Nephron progenitor cell (in vitro differentiated cells): ENCODE measurements at regions not wholly inside any gene's neighbourhood (a gene's known extent, or its start where the extent isn't known, plus 50 kb on each side); places are given as distances from the start of the nearest gene placed in this dataset.
A peak's percentile ranks its signal among the peaks of the same experiment; 100 is the strongest.
"Not testable (repeated sequence)": the region's sequence is repeated elsewhere in the genome, so short reads cannot be mapped to it uniquely, and the experiment has no call there.

Experiments used
- DNase-seq: peaks from one replicate; pipeline ENCODE4 v3.0.0; 2021
- H3K27ac Mint-ChIP-seq: 2 replicates; pipeline ENCODE4 v1.8.0; 2021; ENCODE audit warnings: mild to moderate bottlenecking, moderate library complexity, mixed read lengths
- H3K27me3 Mint-ChIP-seq: 2 replicates; pipeline ENCODE4 v1.8.0; 2021; ENCODE audit warnings: mild to moderate bottlenecking, low read depth, mixed read lengths; ENCODE audit not compliant: poor library complexity
- H3K36me3 Mint-ChIP-seq: 2 replicates; pipeline ENCODE4 v1.8.0; 2021; ENCODE audit warnings: low read depth, mixed read lengths
- H3K4me1 Mint-ChIP-seq: 2 replicates; pipeline ENCODE4 v1.8.0; 2021; ENCODE audit warnings: mixed read lengths
- H3K4me3 Mint-ChIP-seq: 2 replicates; pipeline ENCODE4 v1.8.0; 2021; ENCODE audit warnings: mild to moderate bottlenecking, moderate library complexity, mixed read lengths
- H3K9me3 Mint-ChIP-seq: 2 replicates; pipeline ENCODE4 v1.8.0; 2021; ENCODE audit warnings: mild to moderate bottlenecking, moderate library complexity, mixed read lengths
- CTCF ChIP-seq: fragments of 200-600 bp; sonication (generic); IDR thresholded peaks from 2 replicates; pipeline ENCODE4 v1.5.0; 2021; ENCODE audit warnings: antibody characterized with exemption

- H3K36me3 Mint-ChIP-seq: no peaks in the 10 kb centered on the region
- no peaks in the 10 kb centered on the region for H3K9me3 Mint-ChIP-seq
- DNase-seq: no peak
- H3K27ac Mint-ChIP-seq: no peak overlapping the region
- H3K4me3 Mint-ChIP-seq: no peak overlapping the region
- H3K27me3 Mint-ChIP-seq: peaks cover 9% of the 10 kb centered on the region
- H3K4me1 Mint-ChIP-seq: peaks cover 17% of the 10 kb centered on the region
- TF ChIP-seq CTCF: no peak
Measured at GRCh38 chr5:36390640-36391039, 88.9 kb upstream of the RANBP3L start.

- Mint-ChIP-seq H3K27me3 (peaks cover 9% of the 10 kb centered on the region), H3K36me3 (no peaks in the 10 kb centered on the region), H3K27ac (no peak overlapping the region), H3K4me1 (peaks cover 31% of the 10 kb centered on the region), H3K4me3 (no peak overlapping the region), H3K9me3 (no peaks in the 10 kb centered on the region)
- DNase-seq: no peak
- no peak for TF ChIP-seq CTCF
Measured at GRCh38 chr5:36392186-36392585, 90.5 kb upstream of the RANBP3L start.

GRCh38 chr5:36392818-36393217 lies 91.1 kb upstream of the RANBP3L start:
- Mint-ChIP-seq H3K36me3 (no peaks in the 10 kb centered on the region), H3K4me3 (no peak overlapping the region), H3K27me3 (peaks cover 9% of the 10 kb centered on the region), H3K9me3 (no peaks in the 10 kb centered on the region), H3K27ac (no peak overlapping the region), H3K4me1 (peaks cover 35% of the 10 kb centered on the region)
- TF ChIP-seq CTCF: no peak
- DNase-seq: no peak

- peaks cover 9% of the 10 kb centered on the region for H3K27me3 Mint-ChIP-seq
- no peak overlapping the region for H3K4me3 Mint-ChIP-seq
- no peak overlapping the region for H3K27ac Mint-ChIP-seq
- H3K36me3 Mint-ChIP-seq: no peaks in the 10 kb centered on the region
- peaks cover 35% of the 10 kb centered on the region for H3K4me1 Mint-ChIP-seq
- no peaks in the 10 kb centered on the region for H3K9me3 Mint-ChIP-seq
- DNase-seq: no peak
- TF ChIP-seq CTCF: no peak
Measured at GRCh38 chr5:36393656-36394428, 92.1 kb upstream of the RANBP3L start.

GRCh38 chr5:36395260-36395659 lies 93.6 kb upstream of the RANBP3L start:
- no peak overlapping the region for H3K27ac Mint-ChIP-seq

GRCh38 chr5:36395947-36396346 lies 94.2 kb upstream of the RANBP3L start:
- Mint-ChIP-seq H3K27ac (peak overlapping the region; percentile 57), H3K4me1 (peaks cover 30% of the 10 kb centered on the region)
- not testable (repeated sequence) for H3K9me3 Mint-ChIP-seq, DNase-seq, H3K36me3 Mint-ChIP-seq, H3K4me3 Mint-ChIP-seq, H3K27me3 Mint-ChIP-seq

More at GRCh38 chr5:36395260-36395659, 93.6 kb upstream of the RANBP3L start:
- Mint-ChIP-seq H3K4me1 (peaks cover 30% of the 10 kb centered on the region), H3K9me3 (no peaks in the 10 kb centered on the region), H3K36me3 (no peaks in the 10 kb centered on the region), H3K27me3 (peaks cover 9% of the 10 kb centered on the region), H3K4me3 (no peak overlapping the region)
- no peak for DNase-seq
- no peak for TF ChIP-seq CTCF
